H9 (cell line): ENCODE measurements at regions not wholly inside any gene's neighbourhood (a gene's known extent, or its start where the extent isn't known, plus 50 kb on each side); places are given as distances from the start of the nearest gene placed in this dataset.

Experiments
- DNase-seq: peaks from one replicate; pipeline ENCODE4 v3.0.0-alpha.2; 2017
- H2AFZ ChIP-seq: one replicate; pipeline ENCODE4 v1.6.1; 2013; ENCODE audit warnings: mild to moderate bottlenecking, low read length, control low read depth, moderate library complexity
- H2AK5ac ChIP-seq: 2 replicates; pipeline ENCODE4 v1.6.1; 2013; ENCODE audit warnings: low read length, control low read depth, mixed read lengths; ENCODE audit not compliant: insufficient read length
- H2BK120ac ChIP-seq: one replicate; pipeline ENCODE4 v1.6.1; 2013; ENCODE audit warnings: low read depth, mild to moderate bottlenecking, low read length, control low read depth, inconsistent platforms; ENCODE audit not compliant: poor library complexity, severe bottlenecking
- H2BK12ac ChIP-seq: 2 replicates; pipeline ENCODE4 v1.6.1; 2013; ENCODE audit warnings: low read length, control low read depth, mixed read lengths, low read depth; ENCODE audit not compliant: insufficient read length
- H2BK15ac ChIP-seq: 2 replicates; pipeline ENCODE4 v1.6.1; 2013; ENCODE audit warnings: low read depth, low read length, control low read depth
- H2BK20ac ChIP-seq: one replicate; pipeline ENCODE4 v1.6.1; 2013; ENCODE audit warnings: low read depth, mild to moderate bottlenecking, low read length, control low read depth, inconsistent platforms; ENCODE audit not compliant: poor library complexity, severe bottlenecking
- H2BK5ac ChIP-seq: 2 replicates; pipeline ENCODE4 v1.6.1; 2013; ENCODE audit warnings: low read length, control low read depth, mixed read lengths; ENCODE audit not compliant: insufficient read length
- H3K14ac ChIP-seq: 2 replicates; pipeline ENCODE4 v1.6.1; 2013; ENCODE audit warnings: low read length, control low read depth; ENCODE audit not compliant: insufficient read depth
- H3K18ac ChIP-seq: 2 replicates; pipeline ENCODE4 v1.6.1; 2013; ENCODE audit warnings: low read depth, mild to moderate bottlenecking, mixed read lengths, low read length, control low read depth; ENCODE audit not compliant: insufficient read length
- H3K23ac ChIP-seq: 2 replicates; pipeline ENCODE4 v1.6.1; 2013; ENCODE audit warnings: low read length, control low read depth, mixed read lengths, low read depth; ENCODE audit not compliant: insufficient read length
- H3K23me2 ChIP-seq: 2 replicates; pipeline ENCODE4 v1.6.1; 2013; ENCODE audit warnings: low read depth, mild to moderate bottlenecking, mixed read lengths, low read length, control low read depth; ENCODE audit not compliant: insufficient read length, poor library complexity, severe bottlenecking
- H3K27ac ChIP-seq: 2 replicates; pipeline ENCODE4 v1.5.1; 2013; ENCODE audit warnings: low read length, control low read depth, mixed read lengths, low read depth; ENCODE audit not compliant: insufficient read length
- H3K27me3 ChIP-seq: 2 replicates; pipeline ENCODE4 v1.6.1; 2013; ENCODE audit warnings: low read length, control low read depth, inconsistent platforms; ENCODE audit not compliant: insufficient read depth
- H3K4ac ChIP-seq: 2 replicates; pipeline ENCODE4 v1.6.1; 2013; ENCODE audit warnings: low read depth, mild to moderate bottlenecking, control low read depth, inconsistent platforms, low read length, moderate library complexity
- H3K4me1 ChIP-seq: 2 replicates; pipeline ENCODE4 v1.6.1; 2013; ENCODE audit warnings: low read length, control low read depth, inconsistent platforms; ENCODE audit not compliant: insufficient read depth
- H3K4me2 ChIP-seq: 2 replicates; pipeline ENCODE4 v1.6.1; 2013; ENCODE audit warnings: low read length, control low read depth, mixed read lengths; ENCODE audit not compliant: insufficient read length, insufficient read depth
- H3K56ac ChIP-seq: 2 replicates; pipeline ENCODE4 v1.6.1; 2013; ENCODE audit warnings: low read depth, mild to moderate bottlenecking, mixed read lengths, low read length, control low read depth; ENCODE audit not compliant: insufficient read length
- H3K79me1 ChIP-seq: 2 replicates; pipeline ENCODE4 v1.6.1; 2013; ENCODE audit warnings: low read depth, mild to moderate bottlenecking, moderate library complexity, low read length, control low read depth, inconsistent platforms; ENCODE audit not compliant: insufficient read depth, poor library complexity, severe bottlenecking
- H3K79me2 ChIP-seq: 2 replicates; pipeline ENCODE4 v1.6.1; 2013; ENCODE audit warnings: low read length, control low read depth, inconsistent platforms; ENCODE audit not compliant: insufficient read depth
- H3K9ac ChIP-seq: 2 replicates; pipeline ENCODE4 v1.6.1; 2013; ENCODE audit warnings: low read length, control low read depth, mixed read lengths; ENCODE audit not compliant: insufficient read length; ENCODE audit errors: extremely low read depth
- H3K9me3 ChIP-seq: one replicate; pipeline ENCODE4 v1.6.1; 2013; ENCODE audit warnings: low read depth, low read length, inconsistent platforms; ENCODE audit not compliant: control insufficient read depth
- H3T11ph ChIP-seq: one replicate; pipeline ENCODE4 v1.6.1; 2013; ENCODE audit warnings: mild to moderate bottlenecking, low read length, control low read depth, inconsistent platforms
- H4K20me1 ChIP-seq: one replicate; pipeline ENCODE4 v1.6.1; 2013; ENCODE audit not compliant: control insufficient read depth, insufficient read length, insufficient read depth
- H4K5ac ChIP-seq: 2 replicates; pipeline ENCODE4 v1.6.1; 2013; ENCODE audit warnings: low read depth, mild to moderate bottlenecking, mixed read lengths, low read length, control low read depth; ENCODE audit not compliant: insufficient read length
- H4K8ac ChIP-seq: replicated peaks from 2 replicates; pipeline ENCODE4 v1.6.1; 2013; ENCODE audit warnings: low read length, control low read depth, mixed read lengths, low read depth; ENCODE audit not compliant: insufficient read length
- H4K91ac ChIP-seq: 2 replicates; pipeline ENCODE4 v1.6.1; 2013; ENCODE audit warnings: low read depth, mild to moderate bottlenecking, moderate library complexity, mixed read lengths, low read length, control low read depth; ENCODE audit not compliant: insufficient read length
- H3K27ac Mint-ChIP-seq, 3 experiments: 2 replicates in 2 of 3; 3 replicates in 1 of 3; pipeline ENCODE4 v1.8.0; 2020 to 2021; ENCODE audit warnings: mixed read lengths in 3 of 3, mild to moderate bottlenecking in 1 of 3, moderate library complexity in 1 of 3
- H3K27me3 Mint-ChIP-seq: 2 replicates; pipeline ENCODE4 v1.8.0; 2021; ENCODE audit warnings: low read depth, mild to moderate bottlenecking, moderate library complexity, mixed read lengths
- H3K36me3 Mint-ChIP-seq, 3 experiments: 2 replicates in 2 of 3; 3 replicates in 1 of 3; pipeline ENCODE4 v1.8.0; 2020 to 2021; ENCODE audit warnings: low read depth in 3 of 3, mixed read lengths in 3 of 3; ENCODE audit not compliant: insufficient read depth in 1 of 3
- H3K4me1 Mint-ChIP-seq, 2 experiments: 2 replicates each; pipeline ENCODE4 v1.8.0; 2020; ENCODE audit warnings: mixed read lengths in 2 of 2
- H3K4me3 Mint-ChIP-seq, 2 experiments: 2 replicates in 1 of 2; 3 replicates in 1 of 2; pipeline ENCODE4 v1.8.0; 2020 to 2021; ENCODE audit warnings: mild to moderate bottlenecking in 2 of 2, mixed read lengths in 2 of 2, moderate library complexity in 1 of 2
- H3K9me3 Mint-ChIP-seq, 2 experiments: 2 replicates in 1 of 2; 3 replicates in 1 of 2; pipeline ENCODE4 v1.8.0; 2020; ENCODE audit warnings: mild to moderate bottlenecking in 2 of 2, mixed read lengths in 2 of 2, moderate library complexity in 1 of 2
- WGBS: extraction: QIAGEN DNeasy Blood & Tissue Kit; methylation state at CpG from one replicate; pipeline ENCODE4 v1.1.7; 2013; ENCODE audit warnings: missing lambda C conversion rate, low lambda C conversion rate, mixed read lengths; ENCODE audit not compliant: insufficient read length; ENCODE audit errors: extremely low coverage; 5-methylcytosine and 5-hydroxymethylcytosine counted together
- TF ChIP-seq, protein P1 (sequence below): fragments of 200-600 bp; sonication (generic); conservative IDR thresholded peaks from 3 replicates; pipeline ENCODE4 v1.8.0; 2021; ENCODE audit warnings: antibody characterized with exemption, mild to moderate bottlenecking

DNA sequence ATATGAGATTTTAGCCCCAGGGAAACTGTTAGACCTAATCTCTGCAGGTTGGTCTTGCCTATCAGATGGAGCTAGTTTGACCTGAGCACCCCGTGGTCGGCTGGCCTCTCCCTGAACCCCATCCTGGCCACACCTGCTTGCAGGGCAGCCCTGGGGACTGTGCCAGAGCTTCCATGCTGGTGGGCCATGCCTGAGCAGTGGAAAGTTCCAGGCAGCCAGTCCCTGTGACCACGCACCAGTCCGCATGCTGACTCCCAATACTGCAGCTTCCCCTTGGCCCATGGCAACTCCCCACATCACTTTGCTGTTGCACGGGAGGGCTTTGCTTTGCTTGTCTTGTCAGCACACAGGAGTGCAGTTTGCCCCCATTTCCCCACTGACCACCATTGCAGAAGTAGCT is 427.8 kb upstream of the SEMA3D start:
- no peaks in the 10 kb centered on the region for H4K20me1 ChIP-seq
- peaks cover 0 to 9% (median 0%) of the 10 kb centered on the region in 3 experiments; a peak in 3 of 7 replicates for H3K36me3 Mint-ChIP-seq
- no peak overlapping the region for H3K18ac ChIP-seq
- no peaks in the 10 kb centered on the region for H3K4me1 ChIP-seq
- H2BK120ac ChIP-seq, result no peak overlapping the region
- H3T11ph ChIP-seq, result no peak overlapping the region
- H3K27me3 Mint-ChIP-seq, result no peaks in the 10 kb centered on the region
- DNase-seq, result no peak
- H3K56ac ChIP-seq, result no peak overlapping the region
- no peak overlapping the region for H3K27ac Mint-ChIP-seq
- no peak overlapping the region for H2AK5ac ChIP-seq
- no peak overlapping the region for H3K14ac ChIP-seq
- no peaks in the 10 kb centered on the region for H3K79me2 ChIP-seq
- no peak overlapping the region for H2BK20ac ChIP-seq
- TF ChIP-seq, protein P1, sequence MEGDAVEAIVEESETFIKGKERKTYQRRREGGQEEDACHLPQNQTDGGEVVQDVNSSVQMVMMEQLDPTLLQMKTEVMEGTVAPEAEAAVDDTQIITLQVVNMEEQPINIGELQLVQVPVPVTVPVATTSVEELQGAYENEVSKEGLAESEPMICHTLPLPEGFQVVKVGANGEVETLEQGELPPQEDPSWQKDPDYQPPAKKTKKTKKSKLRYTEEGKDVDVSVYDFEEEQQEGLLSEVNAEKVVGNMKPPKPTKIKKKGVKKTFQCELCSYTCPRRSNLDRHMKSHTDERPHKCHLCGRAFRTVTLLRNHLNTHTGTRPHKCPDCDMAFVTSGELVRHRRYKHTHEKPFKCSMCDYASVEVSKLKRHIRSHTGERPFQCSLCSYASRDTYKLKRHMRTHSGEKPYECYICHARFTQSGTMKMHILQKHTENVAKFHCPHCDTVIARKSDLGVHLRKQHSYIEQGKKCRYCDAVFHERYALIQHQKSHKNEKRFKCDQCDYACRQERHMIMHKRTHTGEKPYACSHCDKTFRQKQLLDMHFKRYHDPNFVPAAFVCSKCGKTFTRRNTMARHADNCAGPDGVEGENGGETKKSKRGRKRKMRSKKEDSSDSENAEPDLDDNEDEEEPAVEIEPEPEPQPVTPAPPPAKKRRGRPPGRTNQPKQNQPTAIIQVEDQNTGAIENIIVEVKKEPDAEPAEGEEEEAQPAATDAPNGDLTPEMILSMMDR, result no peak
- H3K27me3 ChIP-seq, result no peaks in the 10 kb centered on the region
- no peak overlapping the region for H2BK5ac ChIP-seq
- no peak overlapping the region for H2BK12ac ChIP-seq
- WGBS, result no CpG with 5 or more reads among the region's 5 CpGs
- no peak overlapping the region for H3K23ac ChIP-seq
- H4K8ac ChIP-seq, result no peak overlapping the region
- H3K9me3 Mint-ChIP-seq, result peaks cover 0 to 7% of the 10 kb centered on the region in 2 experiments; a peak in 2 of 5 replicates
- H3K4me3 Mint-ChIP-seq, result no peak overlapping the region
- no peak overlapping the region for H4K5ac ChIP-seq
- H3K4me1 Mint-ChIP-seq, result no peaks in the 10 kb centered on the region
- no peak overlapping the region for H3K27ac ChIP-seq
- H3K79me1 ChIP-seq, result no peaks in the 10 kb centered on the region
- no peaks in the 10 kb centered on the region for H3K9me3 ChIP-seq
- no peak overlapping the region for H3K4me2 ChIP-seq
- no peak overlapping the region for H2BK15ac ChIP-seq
- no peak overlapping the region for H4K91ac ChIP-seq
- no peak overlapping the region for H3K9ac ChIP-seq
- no peaks in the 10 kb centered on the region for H3K23me2 ChIP-seq
- H3K4ac ChIP-seq, result no peak overlapping the region
- no peak overlapping the region for H2AFZ ChIP-seq
